ENCODE measurements at regions not wholly inside any gene's neighbourhood (a gene's known extent, or its start where the extent isn't known, plus 50 kb on each side); places are given as distances from the start of the nearest gene placed in this dataset.

- no peak for TF ChIP-seq GATA2 (IDR thresholded peaks at IDR 0.05; ENCODE audit: low read depth, low read length)
- no peak for TF ChIP-seq GATA3 (IDR thresholded peaks at IDR 0.05; ENCODE audit: low read depth, low read length)
Observed at GRCh38 chr15:38991126-38991525, 426.5 kb upstream of the RASGRP1 start.

GRCh38 chr15:38991701-38992100 is 427.1 kb upstream of the RASGRP1 start:
- TF ChIP-seq GATA3 (IDR thresholded peaks at IDR 0.05; ENCODE audit: low read depth, low read length) (no peak), GATA2 (IDR thresholded peaks at IDR 0.05; ENCODE audit: low read depth, low read length) (no peak)

- TF ChIP-seq GATA3 (IDR thresholded peaks at IDR 0.05; ENCODE audit: low read depth, low read length) = no peak
- no peak for TF ChIP-seq GATA2 (IDR thresholded peaks at IDR 0.05; ENCODE audit: low read depth, low read length)
Observed at GRCh38 chr15:38992506-38992905, 427.9 kb upstream of the RASGRP1 start.

GRCh38 chr15:38992930-38993329 is 428.3 kb upstream of the RASGRP1 start:
- no peak for TF ChIP-seq GATA2 (IDR thresholded peaks at IDR 0.05; ENCODE audit: low read depth, low read length)
- no peak for TF ChIP-seq GATA3 (IDR thresholded peaks at IDR 0.05; ENCODE audit: low read depth, low read length)

- TF ChIP-seq GATA3 (IDR thresholded peaks at IDR 0.05; ENCODE audit: low read depth, low read length) (no peak), GATA2 (IDR thresholded peaks at IDR 0.05; ENCODE audit: low read depth, low read length) (no peak)
Observed at GRCh38 chr15:38994310-38994709, 429.7 kb upstream of the RASGRP1 start.

GRCh38 chr15:38996111-38996631 is 431.6 kb upstream of the RASGRP1 start:
- no peak for TF ChIP-seq GATA3 (IDR thresholded peaks at IDR 0.05; ENCODE audit: low read depth, low read length)
- TF ChIP-seq GATA2 (IDR thresholded peaks at IDR 0.05; ENCODE audit: low read depth, low read length) = no peak

GRCh38 chr15:38997841-38998240 is 433.2 kb upstream of the RASGRP1 start:
- TF ChIP-seq GATA3 (IDR thresholded peaks at IDR 0.05; ENCODE audit: low read depth, low read length) (no peak), GATA2 (IDR thresholded peaks at IDR 0.05; ENCODE audit: low read depth, low read length) (no peak)

GRCh38 chr15:39000008-39000734 is 435.6 kb upstream of the RASGRP1 start:
- no peak for TF ChIP-seq GATA2 (IDR thresholded peaks at IDR 0.05; ENCODE audit: low read depth, low read length)
- no peak for TF ChIP-seq GATA3 (IDR thresholded peaks at IDR 0.05; ENCODE audit: low read depth, low read length)

GRCh38 chr15:39009740-39010139 is 445.1 kb upstream of the RASGRP1 start:
- no peak for TF ChIP-seq GATA3 (IDR thresholded peaks at IDR 0.05; ENCODE audit: low read depth, low read length)
- no peak for TF ChIP-seq GATA2 (IDR thresholded peaks at IDR 0.05; ENCODE audit: low read depth, low read length)

GRCh38 chr15:39013262-39013661 is 448.6 kb upstream of the RASGRP1 start:
- TF ChIP-seq GATA2 (IDR thresholded peaks at IDR 0.05; ENCODE audit: low read depth, low read length) = no peak
- TF ChIP-seq GATA3 (IDR thresholded peaks at IDR 0.05; ENCODE audit: low read depth, low read length) = no peak

GRCh38 chr15:39014682-39015081 is 450.1 kb upstream of the RASGRP1 start:
- TF ChIP-seq GATA3 (IDR thresholded peaks at IDR 0.05; ENCODE audit: low read depth, low read length) (no peak), GATA2 (IDR thresholded peaks at IDR 0.05; ENCODE audit: low read depth, low read length) (no peak)

- TF ChIP-seq GATA3 (IDR thresholded peaks at IDR 0.05; ENCODE audit: low read depth, low read length) (no peak), GATA2 (IDR thresholded peaks at IDR 0.05; ENCODE audit: low read depth, low read length) (no peak)
Observed at GRCh38 chr15:39016706-39017105, 452.1 kb upstream of the RASGRP1 start.

GRCh38 chr15:39018966-39019365 is 454.4 kb upstream of the RASGRP1 start:
- TF ChIP-seq GATA2 (IDR thresholded peaks at IDR 0.05; ENCODE audit: low read depth, low read length) (no peak), GATA3 (IDR thresholded peaks at IDR 0.05; ENCODE audit: low read depth, low read length) (no peak)

- TF ChIP-seq GATA3 (IDR thresholded peaks at IDR 0.05; ENCODE audit: low read depth, low read length) (no peak), GATA2 (IDR thresholded peaks at IDR 0.05; ENCODE audit: low read depth, low read length) (no peak)
Observed at GRCh38 chr15:39021341-39021740, 456.7 kb upstream of the RASGRP1 start.

- TF ChIP-seq GATA2 (IDR thresholded peaks at IDR 0.05; ENCODE audit: low read depth, low read length) (no peak), GATA3 (IDR thresholded peaks at IDR 0.05; ENCODE audit: low read depth, low read length) (no peak)
Observed at GRCh38 chr15:39022532-39023305, 458.1 kb upstream of the RASGRP1 start.

Data from SH-SY5Y (cell line).